Lower leg skin (tissue), 3 donors: ENCODE measurements at regions not wholly inside any gene's neighbourhood (a gene's known extent, or its start where the extent isn't known, plus 50 kb on each side); places are given as distances from the start of the nearest gene placed in this dataset.

Experiments used
- CTCF ChIP-seq, 3 donors: fragments of 450-650 bp; IDR thresholded peaks; one replicate each; pipeline ENCODE4 v1.5.1; 2016; ENCODE audit warnings: antibody characterized with exemption in 3 of 3, mild to moderate bottlenecking in 3 of 3, moderate library complexity in 2 of 3
- POLR2A ChIP-seq, 2 donors: fragments of 450-650 bp; IDR thresholded peaks; one replicate each; pipeline ENCODE4 v1.6.1; 2016 to 2017; ENCODE audit warnings: antibody characterized with exemption in 2 of 2, mild to moderate bottlenecking in 1 of 2, moderate library complexity in 1 of 2

GRCh38 chr12:19605720-19606119 lies 166.4 kb downstream of the AEBP2 start:
- no peak for TF ChIP-seq CTCF (IDR thresholded peaks at IDR 0.05)
- no peak for TF ChIP-seq POLR2A (IDR thresholded peaks at IDR 0.05)
